ENCODE measurements at regions not wholly inside any gene's neighbourhood (a gene's known extent, or its start where the extent isn't known, plus 50 kb on each side); places are given as distances from the start of the nearest gene placed in this dataset.

- DNase-seq = no peak
- WGBS, 2 donors = 87% methylated on average over 1 of the region's 1 CpG
- no peak for TF ChIP-seq POLR2A (IDR thresholded peaks at IDR 0.05)
- TF ChIP-seq, protein P1, sequence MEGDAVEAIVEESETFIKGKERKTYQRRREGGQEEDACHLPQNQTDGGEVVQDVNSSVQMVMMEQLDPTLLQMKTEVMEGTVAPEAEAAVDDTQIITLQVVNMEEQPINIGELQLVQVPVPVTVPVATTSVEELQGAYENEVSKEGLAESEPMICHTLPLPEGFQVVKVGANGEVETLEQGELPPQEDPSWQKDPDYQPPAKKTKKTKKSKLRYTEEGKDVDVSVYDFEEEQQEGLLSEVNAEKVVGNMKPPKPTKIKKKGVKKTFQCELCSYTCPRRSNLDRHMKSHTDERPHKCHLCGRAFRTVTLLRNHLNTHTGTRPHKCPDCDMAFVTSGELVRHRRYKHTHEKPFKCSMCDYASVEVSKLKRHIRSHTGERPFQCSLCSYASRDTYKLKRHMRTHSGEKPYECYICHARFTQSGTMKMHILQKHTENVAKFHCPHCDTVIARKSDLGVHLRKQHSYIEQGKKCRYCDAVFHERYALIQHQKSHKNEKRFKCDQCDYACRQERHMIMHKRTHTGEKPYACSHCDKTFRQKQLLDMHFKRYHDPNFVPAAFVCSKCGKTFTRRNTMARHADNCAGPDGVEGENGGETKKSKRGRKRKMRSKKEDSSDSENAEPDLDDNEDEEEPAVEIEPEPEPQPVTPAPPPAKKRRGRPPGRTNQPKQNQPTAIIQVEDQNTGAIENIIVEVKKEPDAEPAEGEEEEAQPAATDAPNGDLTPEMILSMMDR (IDR thresholded peaks at IDR 0.05) = no peak
- Histone ChIP-seq H3K4me3 (no peak overlapping the region), H3K9me3 (no peaks in the 10 kb centered on the region), H3K36me3 (ENCODE audit: low read depth, missing control alignments) (no peaks in the 10 kb centered on the region), H3K4me1 (no peaks in the 10 kb centered on the region), H3K27ac (no peak overlapping the region), H3K27me3 (no peaks in the 10 kb centered on the region)
- intact Hi-C loops (cut with DNase I; ENCODE audit: low total_unique reads) = no loop called here
These were observed 146.7 kb upstream of the ATXN1 start for GRCh38 chr6:16907991-16908390.

DNA sequence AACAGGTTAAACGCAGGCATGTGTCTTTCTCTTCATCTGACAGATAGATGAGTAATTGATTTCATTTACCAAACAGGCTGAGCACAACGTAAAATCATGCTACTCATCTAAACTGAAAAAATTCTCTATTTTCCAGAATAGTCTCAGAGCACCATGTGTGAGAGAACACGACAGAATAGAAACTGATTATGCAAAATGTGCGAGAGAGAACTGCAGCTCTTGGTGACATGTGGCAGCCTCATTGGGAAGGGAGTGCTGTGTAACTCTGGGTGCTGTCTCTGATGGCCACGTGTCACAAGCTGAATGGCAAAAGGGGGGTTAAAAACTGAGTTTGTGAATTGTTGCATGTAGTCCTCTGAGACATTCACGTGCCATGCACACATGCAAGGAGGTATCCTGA is 143.7 kb upstream of the ATXN1 start:
- Histone ChIP-seq H3K9me3 (no peaks in the 10 kb centered on the region), H3K27me3 (no peaks in the 10 kb centered on the region), H3K27ac (no peak overlapping the region), H3K36me3 (ENCODE audit: low read depth, missing control alignments) (no peaks in the 10 kb centered on the region), H3K4me1 (no peaks in the 10 kb centered on the region), H3K4me3 (no peak overlapping the region)
- intact Hi-C loops (cut with DNase I; ENCODE audit: low total_unique reads) = no loop called here
- WGBS, 2 donors = 84 to 86% methylated on average over 6 of the region's 6 CpGs
- DNase-seq = no peak
- TF ChIP-seq, protein P1 (IDR thresholded peaks at IDR 0.05) = no peak
- TF ChIP-seq POLR2A (IDR thresholded peaks at IDR 0.05) = no peak

DNA sequence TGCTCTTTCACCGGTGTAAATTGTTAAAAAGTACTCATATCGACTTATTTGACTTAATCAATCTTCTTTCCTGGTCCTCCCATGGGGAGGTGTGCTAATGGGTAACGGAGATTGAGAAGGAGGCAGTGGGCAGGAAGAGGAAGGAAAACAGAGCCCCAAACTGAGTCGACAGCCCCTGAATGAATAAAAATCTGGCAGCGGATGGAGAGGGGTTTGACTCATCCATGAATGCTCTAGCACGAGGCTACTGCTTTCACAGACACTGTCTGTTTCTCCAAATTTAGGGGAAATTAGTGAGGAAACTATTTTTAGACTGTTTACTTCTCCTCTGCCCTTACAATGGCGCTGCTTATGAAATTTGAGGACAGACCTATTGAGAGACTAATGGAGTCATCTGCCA is 142.2 kb upstream of the ATXN1 start:
- TF ChIP-seq POLR2A (IDR thresholded peaks at IDR 0.05) = no peak
- TF ChIP-seq, protein P1 (IDR thresholded peaks at IDR 0.05) = no peak
- H3K9me3 ChIP-seq = no peaks in the 10 kb centered on the region
- WGBS, 2 donors = 62 to 64% methylated on average over 7 of the region's 7 CpGs
- no peaks in the 10 kb centered on the region for H3K27me3 ChIP-seq
- no peak overlapping the region for H3K27ac ChIP-seq
- H3K4me3 ChIP-seq = no peak overlapping the region
- H3K36me3 ChIP-seq (ENCODE audit: low read depth, missing control alignments) = no peaks in the 10 kb centered on the region
- intact Hi-C loops (cut with DNase I; ENCODE audit: low total_unique reads) = no loop called here
- no peak for DNase-seq
- H3K4me1 ChIP-seq = no peaks in the 10 kb centered on the region

DNA sequence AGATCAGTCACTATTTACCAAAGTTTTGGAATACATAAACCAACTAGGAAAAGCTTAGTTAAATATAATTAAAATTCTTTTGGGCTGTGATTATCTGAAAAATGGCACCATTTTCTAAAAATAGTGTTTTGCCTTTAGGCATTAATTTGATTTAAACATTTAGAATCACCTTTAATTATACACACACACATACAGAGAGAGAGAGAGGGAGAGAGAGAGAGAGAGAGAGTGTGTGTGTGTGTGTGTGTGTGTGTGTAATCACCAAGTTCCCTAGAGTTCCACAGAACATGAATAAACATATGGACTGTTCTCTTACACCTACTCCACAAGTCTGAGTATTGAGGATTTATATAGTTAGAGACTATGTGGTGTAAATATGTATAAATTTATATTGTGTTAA is 141.2 kb upstream of the ATXN1 start:
- DNase-seq = no peak
- no peaks in the 10 kb centered on the region for H3K27me3 ChIP-seq
- intact Hi-C loops (cut with DNase I; ENCODE audit: low total_unique reads) = no loop called here

GRCh38 chr6:16901782-16902181 is 140.5 kb upstream of the ATXN1 start:
- peak; percentile 35 for DNase-seq
- intact Hi-C loops (cut with DNase I; ENCODE audit: low total_unique reads) = no loop called here
- no peak overlapping the region for H3K4me3 ChIP-seq
- no peaks in the 10 kb centered on the region for H3K36me3 ChIP-seq (ENCODE audit: low read depth, missing control alignments)
- H3K27me3 ChIP-seq = no peaks in the 10 kb centered on the region
- WGBS, 2 donors = 38 to 45% methylated on average over 3 of the region's 3 CpGs
- H3K9me3 ChIP-seq = no peaks in the 10 kb centered on the region
- H3K4me1 ChIP-seq = no peaks in the 10 kb centered on the region
- TF ChIP-seq POLR2A (IDR thresholded peaks at IDR 0.05) = no peak
- TF ChIP-seq, protein P1 (IDR thresholded peaks at IDR 0.05) = no peak
- H3K27ac ChIP-seq = no peak overlapping the region

More for the DNA sequence above, 141.2 kb upstream of the ATXN1 start:
- no peaks in the 10 kb centered on the region for H3K9me3 ChIP-seq
- no peaks in the 10 kb centered on the region for H3K36me3 ChIP-seq (ENCODE audit: low read depth, missing control alignments)
- no peak overlapping the region for H3K4me3 ChIP-seq
- TF ChIP-seq, protein P1 (IDR thresholded peaks at IDR 0.05) = no peak
- no peak for TF ChIP-seq POLR2A (IDR thresholded peaks at IDR 0.05)
- H3K27ac ChIP-seq = no peak overlapping the region
- H3K4me1 ChIP-seq = no peaks in the 10 kb centered on the region

Data from testis (tissue), 2 donors.